Adrenal gland (tissue), 9 donors: ENCODE measurements at regions not wholly inside any gene's neighbourhood (a gene's known extent, or its start where the extent isn't known, plus 50 kb on each side); places are given as distances from the start of the nearest gene placed in this dataset.

Source experiments
- DNase-seq, 7 donors: peaks; one replicate each; pipeline ENCODE4 v3.0.0-alpha.2; 2019 to 2020
- H3K27ac ChIP-seq, 5 donors: fragments of 200-600 bp; sonication (generic) in 4 of 5; 1 replicate in 3 of 5; 2 replicates in 2 of 5; pipeline versions ENCODE4 v1.5.1 to v1.8.0; 2016 to 2020; ENCODE audit warnings: mild to moderate bottlenecking in 1 of 5
- H3K27me3 ChIP-seq: fragments of 200-600 bp; 2 replicates; pipeline ENCODE4 v1.8.0; 2021
- H3K36me3 ChIP-seq, 2 donors: fragments of 200-600 bp; replicated peaks in 1 of 2; 1 replicate in 1 of 2; 2 replicates in 1 of 2; pipeline versions ENCODE4 v1.5.1 to v1.8.0; 2018 to 2022
- H3K4me1 ChIP-seq, 2 donors: fragments of 200-600 bp; replicated peaks in 1 of 2; 1 replicate in 1 of 2; 2 replicates in 1 of 2; pipeline versions ENCODE4 v1.5.1 to v1.8.0; 2018 to 2021
- H3K4me3 ChIP-seq, 4 donors: fragments of 200-600 bp; sonication (generic) in 3 of 4; one replicate each; pipeline ENCODE4 v1.5.1; 2016 to 2018
- H3K9me3 ChIP-seq, 3 donors: fragments of 200-600 bp; sonication (generic) in 1 of 3; replicated peaks in 1 of 3; 1 replicate in 2 of 3; 2 replicates in 1 of 3; pipeline versions ENCODE4 v1.5.1 to v1.8.0; 2016 to 2021
- CTCF ChIP-seq, 6 experiments: fragments of 450-650 bp in 4 of 6; fragments of 200-600 bp in 2 of 6; sonication (generic) in 1 of 6; IDR thresholded peaks; 1 replicate in 5 of 6; 2 replicates in 1 of 6; pipeline versions ENCODE4 v1.5.1 to v1.8.0; 2016 to 2021; ENCODE audit warnings: antibody characterized with exemption in 6 of 6, mild to moderate bottlenecking in 2 of 6, moderate library complexity in 1 of 6
- POLR2A ChIP-seq, 2 donors: fragments of 450-650 bp; IDR thresholded peaks; one replicate each; pipeline ENCODE4 v1.6.1; 2017; ENCODE audit warnings: antibody characterized with exemption in 2 of 2, mild to moderate bottlenecking in 2 of 2, moderate library complexity in 1 of 2
- WGBS, 4 donors: extraction: QIAGEN DNeasy Blood & Tissue Kit in 2 of 4; methylation state at CpG; one replicate each; pipeline versions ENCODE4 v1.1.5 to v1.1.7; 2013 to 2017; 5-methylcytosine and 5-hydroxymethylcytosine counted together
- intact Hi-C, 2 donors: fragments of 100-400 bp; cut with DNase I; formaldehyde crosslinking; loops; one replicate each; pipeline versions ENCODE4 v1.14.1 to v1.15.0; 2022 to 2023
- donor health status: healthy with polysubstance abuse.
- donor health status: Bipolar disorder and iron deficiency.
- donor health status: DM: yes; HTN: yes; CAD: no.
- donor health status: DM: no; HTN: no; CAD: no.
- donor health status: DM: no; HTN: no; CAD: no.

DNA sequence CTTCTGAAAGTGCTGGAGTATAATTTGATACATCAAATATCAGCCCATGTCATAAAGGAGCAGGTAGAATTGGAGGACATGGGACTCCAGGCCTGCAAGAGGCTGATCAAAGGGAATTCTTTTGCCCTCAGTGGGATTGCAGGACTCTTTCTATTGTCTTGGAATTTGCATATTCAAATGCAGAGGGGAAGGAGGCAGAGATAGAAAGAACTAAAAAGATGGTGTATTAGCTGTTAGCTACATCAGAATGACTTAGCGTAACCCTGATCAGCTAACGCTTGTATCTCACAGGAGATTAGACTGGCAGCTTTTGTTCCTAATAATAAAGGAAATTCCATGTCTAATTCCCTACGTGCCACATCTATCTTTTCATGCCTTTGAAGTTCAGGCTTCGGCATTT lies 1014.7 kb upstream of the RBFOX1 start:
- DNase-seq: no peak
- no peak for TF ChIP-seq CTCF (IDR thresholded peaks at IDR 0.05)
- no peak for TF ChIP-seq POLR2A (IDR thresholded peaks at IDR 0.05)
- intact Hi-C loops: no loop called here
- Histone ChIP-seq H3K27ac (no peak overlapping the region), H3K36me3 (no peaks in the 10 kb centered on the region), H3K4me3 (no peak overlapping the region), H3K4me1 (no peaks in the 10 kb centered on the region), H3K9me3 (no peaks in the 10 kb centered on the region), H3K27me3 (no peaks in the 10 kb centered on the region)
- 56 to 63% (median 58%) methylated on average over 4 of the region's 4 CpGs for WGBS, 4 donors

GRCh38 chr16:6309271-6309670 lies 1023.4 kb upstream of the RBFOX1 start:
- 65 to 67% (median 67%) methylated on average over 8 of the region's 8 CpGs for WGBS, 4 donors
- TF ChIP-seq CTCF (IDR thresholded peaks at IDR 0.05) (no peak), POLR2A (IDR thresholded peaks at IDR 0.05) (no peak)
- intact Hi-C loops: no loop called here

GRCh38 chr16:6308176-6308575 lies 1024.5 kb upstream of the RBFOX1 start:
- 53 to 72% (median 63%) methylated on average over 2 of the region's 2 CpGs for WGBS, 4 donors
- Histone ChIP-seq H3K4me3 (no peak overlapping the region), H3K27ac (no peak overlapping the region), H3K36me3 (no peaks in the 10 kb centered on the region), H3K4me1 (no peaks in the 10 kb centered on the region), H3K9me3 (no peaks in the 10 kb centered on the region), H3K27me3 (no peaks in the 10 kb centered on the region)
- no peak for TF ChIP-seq POLR2A (IDR thresholded peaks at IDR 0.05)
- no peak for DNase-seq
- intact Hi-C loops: no loop called here

More at GRCh38 chr16:6309271-6309670, 1023.4 kb upstream of the RBFOX1 start:
- DNase-seq: no peak
- H3K27me3 ChIP-seq: no peaks in the 10 kb centered on the region
- H3K27ac ChIP-seq: no peak overlapping the region
- H3K4me1 ChIP-seq: no peaks in the 10 kb centered on the region
- H3K9me3 ChIP-seq: no peaks in the 10 kb centered on the region
- H3K36me3 ChIP-seq: no peaks in the 10 kb centered on the region
- no peak overlapping the region for H3K4me3 ChIP-seq

DNA sequence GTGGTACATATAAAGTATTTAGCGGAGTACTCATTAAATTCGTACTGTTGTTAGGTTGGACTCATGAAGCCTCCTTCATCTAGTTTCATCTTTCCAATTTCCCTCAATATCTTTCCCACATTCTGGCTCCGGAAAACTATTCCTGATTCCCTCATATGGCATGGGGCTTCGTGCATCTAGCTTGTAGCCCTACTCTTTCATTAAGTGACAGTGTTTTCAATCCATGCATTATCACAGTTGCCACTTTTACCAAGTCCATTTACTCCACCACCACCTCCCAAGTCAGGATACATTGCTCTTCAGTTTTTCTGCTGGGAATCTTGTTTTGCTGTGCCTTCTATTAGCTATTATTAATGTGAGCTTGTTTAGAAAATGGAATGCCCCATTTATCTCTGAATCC lies 1032.1 kb upstream of the RBFOX1 start:
- Histone ChIP-seq H3K4me1 (no peaks in the 10 kb centered on the region), H3K27ac (no peak overlapping the region), H3K36me3 (no peaks in the 10 kb centered on the region), H3K27me3 (no peaks in the 10 kb centered on the region), H3K4me3 (no peak overlapping the region), H3K9me3 (no peaks in the 10 kb centered on the region)
- intact Hi-C loops: no loop called here
- WGBS, 4 donors: 83 to 88% (median 86%) methylated on average over 4 of the region's 4 CpGs
- TF ChIP-seq POLR2A (IDR thresholded peaks at IDR 0.05): no peak
- no peak for DNase-seq

GRCh38 chr16:6297666-6298410 lies 1034.8 kb upstream of the RBFOX1 start:
- Histone ChIP-seq H3K9me3 (no peaks in the 10 kb centered on the region), H3K4me1 (no peaks in the 10 kb centered on the region), H3K27me3 (no peaks in the 10 kb centered on the region), H3K4me3 (no peak overlapping the region), H3K36me3 (no peaks in the 10 kb centered on the region), H3K27ac (no peak overlapping the region)
- WGBS, 4 donors: 60 to 80% (median 72%) methylated on average over 7 to 8 of the region's 8 CpGs
- intact Hi-C loops: no loop called here
- TF ChIP-seq CTCF (IDR thresholded peaks at IDR 0.05) (no peak), POLR2A (IDR thresholded peaks at IDR 0.05) (no peak)
- no peak for DNase-seq
